HepG2 (cell line): ENCODE measurements at regions not wholly inside any gene's neighbourhood (a gene's known extent, or its start where the extent isn't known, plus 50 kb on each side); places are given as distances from the start of the nearest gene placed in this dataset.
A peak's percentile ranks its signal among the peaks of the same experiment; 100 is the strongest.

Experiments
- ATAC-seq: fragments of 200-7000 bp; cut with Tn5 transposase; 3 replicates; pipeline ENCODE4 v1.9.1; 2020; ENCODE audit warnings: mild to moderate bottlenecking, moderate library complexity
- BruUV-seq: library from RNA; stranded (reverse); fragments of 400-500 nt; replicated peaks from 2 replicates; lab custom pipeline; 2021; lab: Mats Ljungman, UMichigan
- CTCF ChIA-PET: fragments of 300-600 bp; formaldehyde crosslinking; extraction: SDS; loops from one replicate; lab custom pipeline; 2021; ENCODE audit warnings: low total read pairs, inconsistent platforms, low intra/inter-chr PET ratio; lab: Yijun Ruan, JAX
- POLR2A ChIA-PET: fragments of 350-600 bp; sonication (Branson Sonifier 250); formaldehyde crosslinking; loops from one replicate; lab custom pipeline; 2020; ENCODE audit warnings: antibody characterized with exemption, inconsistent platforms; lab: Yijun Ruan, JAX
- DNase-seq: peaks from one replicate; pipeline ENCODE4 v3.0.0-alpha.2; 2015; ENCODE audit warnings: low spot score
- FAIRE-seq: peaks from 3 replicates; lab custom pipeline; 2011; peaks lifted over from hg19 to GRCh38; lab: Jason Lieb, UNC
- H2AFZ ChIP-seq: one replicate; pipeline ENCODE4 v1.6.1; 2011; ENCODE audit warnings: low read length, inconsistent platforms
- H3K27ac ChIP-seq: fragments of 300-600 bp; 3 replicates; pipeline ENCODE4 v1.8.0; 2011; ENCODE audit warnings: mixed run types, mild to moderate bottlenecking, mixed read lengths, low read length, inconsistent platforms; ENCODE audit not compliant: insufficient read depth; ENCODE audit errors: extremely low read length
- H3K27me3 ChIP-seq, 2 experiments: fragments of 200-600 bp in 1 of 2; 2 replicates in 1 of 2; 3 replicates in 1 of 2; pipeline versions ENCODE4 v1.6.0 to v1.8.0; 2011; ENCODE audit warnings: low read length in 2 of 2, mild to moderate bottlenecking in 2 of 2, moderate library complexity in 2 of 2, inconsistent platforms in 1 of 2; ENCODE audit not compliant: insufficient read depth in 2 of 2, control insufficient read depth in 1 of 2
- H3K36me3 ChIP-seq, 2 experiments: fragments of 200-600 bp in 1 of 2; replicated peaks in 1 of 2; 2 replicates in 1 of 2; 3 replicates in 1 of 2; pipeline versions ENCODE4 v1.5.1 to v1.8.0; 2011; ENCODE audit warnings: low read length in 2 of 2, inconsistent platforms in 1 of 2; ENCODE audit not compliant: insufficient read depth in 2 of 2, control insufficient read depth in 1 of 2
- H3K4me1 ChIP-seq: 2 replicates; pipeline ENCODE4 v1.5.1; 2012; ENCODE audit warnings: low read length, inconsistent platforms; ENCODE audit not compliant: insufficient read depth
- H3K4me2 ChIP-seq: 2 replicates; pipeline ENCODE4 v1.6.0; 2011; ENCODE audit warnings: low read depth, low read length, inconsistent platforms
- H3K4me3 ChIP-seq, 3 experiments: fragments of 200-600 bp in 1 of 3; sonication (generic), shearing (Covaris generic) in 1 of 3; replicated peaks in 1 of 3; 2 replicates each; pipeline ENCODE4 v1.5.1; 2011 to 2016; ENCODE audit warnings: low read length in 3 of 3, inconsistent platforms in 2 of 3, low read depth in 2 of 3, mild to moderate bottlenecking in 2 of 3, control low read depth in 1 of 3, mixed read lengths in 1 of 3; ENCODE audit not compliant: insufficient read depth in 1 of 3
- H3K79me2 ChIP-seq: one replicate; pipeline ENCODE4 v1.6.1; 2011; ENCODE audit warnings: low read length, inconsistent platforms; ENCODE audit not compliant: insufficient read depth
- H3K9ac ChIP-seq: 2 replicates; pipeline ENCODE4 v1.6.0; 2011; ENCODE audit warnings: mild to moderate bottlenecking, low read depth, low read length, inconsistent platforms; ENCODE audit not compliant: insufficient read depth
- H3K9me3 ChIP-seq: 2 replicates; pipeline ENCODE4 v1.5.1; 2012; ENCODE audit warnings: mild to moderate bottlenecking, low read length
- H4K20me1 ChIP-seq: 2 replicates; pipeline ENCODE4 v1.6.0; 2011; ENCODE audit warnings: inconsistent platforms, mild to moderate bottlenecking, low read length, moderate library complexity; ENCODE audit not compliant: insufficient read depth
- EED ChIP-seq: sonication (generic); formaldehyde crosslinking; IDR thresholded peaks from 2 replicates; pipeline ENCODE4 v1.5.0; 2020; ENCODE audit warnings: mild to moderate bottlenecking, missing genetic modification reagents
- GATAD1 ChIP-seq: IDR thresholded peaks from 2 replicates; pipeline ENCODE4 v1.6.1; 2016; ENCODE audit warnings: missing genetic modification reagents, missing compliant biosample characterization
- HMG20B ChIP-seq: conservative IDR thresholded peaks from 2 replicates; pipeline ENCODE4 v1.6.1; 2016; ENCODE audit warnings: missing genetic modification reagents, missing compliant biosample characterization
- HOXA9 ChIP-seq: sonication (generic); formaldehyde crosslinking; IDR thresholded peaks from 2 replicates; pipeline ENCODE4 v1.8.1; 2022; ENCODE audit warnings: missing genetic modification reagents, mild to moderate bottlenecking, moderate library complexity, borderline replicate concordance
- IRF2 ChIP-seq: IDR thresholded peaks from 2 replicates; pipeline ENCODE4 v1.6.1; 2018; ENCODE audit warnings: missing genetic modification reagents, missing compliant biosample characterization
- KLF16 ChIP-seq, 2 experiments: sonication (generic) in 1 of 2; formaldehyde crosslinking in 1 of 2; IDR thresholded peaks; 2 replicates each; pipeline versions ENCODE4 v1.6.1 to v1.8.0; 2016 to 2023; ENCODE audit warnings: missing genetic modification reagents in 2 of 2, missing compliant biosample characterization in 1 of 2
- MXI1 ChIP-seq: IDR thresholded peaks from 3 replicates; pipeline ENCODE4 v1.6.1; 2012; ENCODE audit warnings: low read depth, low read length, inconsistent platforms, borderline replicate concordance
- NCOA1 ChIP-seq: sonication (generic); formaldehyde crosslinking; IDR thresholded peaks from 2 replicates; pipeline ENCODE4 v1.9.0; 2021; ENCODE audit warnings: missing genetic modification reagents
- SIX1 ChIP-seq: sonication (generic); formaldehyde crosslinking; IDR thresholded peaks from 2 replicates; pipeline ENCODE4 v1.4.0; 2020; ENCODE audit warnings: missing genetic modification reagents, borderline replicate concordance
- SMC3 ChIP-seq: IDR thresholded peaks from 2 replicates; pipeline ENCODE4 v1.6.1; 2011; ENCODE audit warnings: low read length, improper control_type of control experiment
- ZFP1 ChIP-seq: IDR thresholded peaks from 2 replicates; pipeline ENCODE4 v1.6.1; 2016
- ZIK1 ChIP-seq: sonication (generic); formaldehyde crosslinking; IDR thresholded peaks from 2 replicates; pipeline ENCODE4 v1.5.0; 2020; ENCODE audit warnings: mild to moderate bottlenecking, low read depth, missing genetic modification reagents, borderline replicate concordance
- ZNF737 ChIP-seq: sonication (generic); formaldehyde crosslinking; IDR thresholded peaks from 2 replicates; pipeline ENCODE4 v1.5.0; 2020; ENCODE audit warnings: missing genetic modification reagents, mild to moderate bottlenecking, borderline replicate concordance
- ZNF749 ChIP-seq: sonication (generic); formaldehyde crosslinking; IDR thresholded peaks from 2 replicates; pipeline ENCODE4 v1.8.0; 2022; ENCODE audit warnings: mild to moderate bottlenecking, missing genetic modification reagents, moderate library complexity, borderline replicate concordance
- ZSCAN29 ChIP-seq: sonication (generic); formaldehyde crosslinking; conservative IDR thresholded peaks from 2 replicates; pipeline ENCODE4 v1.4.0; 2020; ENCODE audit warnings: mild to moderate bottlenecking, missing genetic modification reagents
- WGBS: methylation state at CpG from one replicate; pipeline ENCODE4 v1.1.6; 2017; ENCODE audit warnings: low lambda C conversion rate; 5-methylcytosine and 5-hydroxymethylcytosine counted together
- in situ Hi-C: cut with HindIII; loops from 2 replicates; pipeline ENCODE4 v1.10.0; 2017; ENCODE audit warnings: low pct_unique_long_range_greater_than_20kb; ENCODE audit not compliant: extremely low pct_ligation_motif_present
- intact Hi-C: fragments of 100-400 bp; cut with micrococcal nuclease; formaldehyde crosslinking; loops from one replicate; pipeline ENCODE4 v1.10.0; 2022; ENCODE audit not compliant: unreplicated experiment
- TF ChIP-seq, protein P1 (sequence below): sonication (generic); formaldehyde crosslinking; IDR thresholded peaks from 2 replicates; pipeline ENCODE4 v1.5.0; 2020; ENCODE audit warnings: mild to moderate bottlenecking, missing genetic modification reagents, moderate library complexity
- TF ChIP-seq, protein P2 (sequence below), 2 experiments: IDR thresholded peaks; 2 replicates each; pipeline ENCODE4 v1.6.1; 2011 to 2012; ENCODE audit warnings: low read length in 2 of 2, borderline replicate concordance in 1 of 2, low read depth in 1 of 2, mild to moderate bottlenecking in 1 of 2, moderate library complexity in 1 of 2
- TF ChIP-seq, protein P3 (sequence below): sonication (generic); formaldehyde crosslinking; IDR thresholded peaks from 2 replicates; pipeline ENCODE4 v1.4.0; 2020; ENCODE audit warnings: missing genetic modification reagents

DNA sequence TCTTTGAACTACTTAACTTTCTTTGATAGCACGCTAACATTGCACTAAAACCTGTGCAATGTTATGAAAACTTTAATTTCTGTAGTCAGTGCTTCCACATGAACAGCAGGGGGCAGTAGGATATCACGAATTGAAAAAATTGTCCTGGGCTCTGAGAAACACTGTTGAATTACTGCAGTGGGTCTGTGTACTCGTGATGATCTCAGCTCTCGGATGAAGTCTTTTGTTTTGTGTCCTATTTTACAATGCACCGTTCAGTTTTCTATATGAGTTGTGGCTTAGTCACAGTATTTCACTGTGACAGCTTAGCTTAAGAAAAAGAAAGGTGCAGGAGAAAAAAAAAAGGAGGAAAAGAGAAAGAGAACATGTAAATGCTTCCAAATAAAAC is 141.3 kb upstream of the CCDC54 start:
- Histone ChIP-seq H2AFZ (peak overlapping the region; percentile 94), H3K9me3 (no peaks in the 10 kb centered on the region), H3K27ac (no peak overlapping the region), H3K4me1 (peaks cover 17% of the 10 kb centered on the region), H3K79me2 (no peaks in the 10 kb centered on the region), H3K36me3 (no peaks in the 10 kb centered on the region), H3K27me3 (peaks cover 1 to 11% of the 10 kb centered on the region in 2 experiments; a peak in 3 of 5 replicates), H3K9ac (peak overlapping the region; percentile 56; the same call in 1 of the 2 replicates), H3K4me2 (peak overlapping the region; percentile 90), H4K20me1 (no peaks in the 10 kb centered on the region), H3K4me3 (peak overlapping the region; percentile 47 to 70 (median 60); a peak in 5 of 6 replicates)
- in situ Hi-C loops (loop anchor here (10.0 to 25.0 kb wide), 3 partner anchors 189 to 601 kb away; no protein-coding TSS in a partner anchor), intact Hi-C loops (loop anchor here (1.0 to 10.0 kb wide), 7 partner anchors 185 to 1171 kb away; no protein-coding TSS in a partner anchor)
- DNase-seq (peak; percentile 66), ATAC-seq (peak; percentile 86), FAIRE-seq (peak; percentile 82)
- POLR2A ChIA-PET = no interaction called here
- BruUV-seq = no TSS peak
- CTCF ChIA-PET = interaction anchor here (0.7 to 1.7 kb wide), 9 partner anchors 36 to 1316 kb away, joined by 3 to 10 read pairs (median 5); no protein-coding TSS in a partner anchor
- WGBS = 3% methylated on average over 5 of the region's 5 CpGs
- 0 out of 4 replicates have a peak, but pooled peaks of 1 of the 2 experiments have one; percentile 34 for TF ChIP-seq KLF16 (CRISPR knock-in tag; IDR thresholded peaks at IDR 0.05)
- TF ChIP-seq ZNF749 (CRISPR knock-in tag) = no peak
- TF ChIP-seq SMC3 = peak; percentile 76
- TF ChIP-seq, protein P1, sequence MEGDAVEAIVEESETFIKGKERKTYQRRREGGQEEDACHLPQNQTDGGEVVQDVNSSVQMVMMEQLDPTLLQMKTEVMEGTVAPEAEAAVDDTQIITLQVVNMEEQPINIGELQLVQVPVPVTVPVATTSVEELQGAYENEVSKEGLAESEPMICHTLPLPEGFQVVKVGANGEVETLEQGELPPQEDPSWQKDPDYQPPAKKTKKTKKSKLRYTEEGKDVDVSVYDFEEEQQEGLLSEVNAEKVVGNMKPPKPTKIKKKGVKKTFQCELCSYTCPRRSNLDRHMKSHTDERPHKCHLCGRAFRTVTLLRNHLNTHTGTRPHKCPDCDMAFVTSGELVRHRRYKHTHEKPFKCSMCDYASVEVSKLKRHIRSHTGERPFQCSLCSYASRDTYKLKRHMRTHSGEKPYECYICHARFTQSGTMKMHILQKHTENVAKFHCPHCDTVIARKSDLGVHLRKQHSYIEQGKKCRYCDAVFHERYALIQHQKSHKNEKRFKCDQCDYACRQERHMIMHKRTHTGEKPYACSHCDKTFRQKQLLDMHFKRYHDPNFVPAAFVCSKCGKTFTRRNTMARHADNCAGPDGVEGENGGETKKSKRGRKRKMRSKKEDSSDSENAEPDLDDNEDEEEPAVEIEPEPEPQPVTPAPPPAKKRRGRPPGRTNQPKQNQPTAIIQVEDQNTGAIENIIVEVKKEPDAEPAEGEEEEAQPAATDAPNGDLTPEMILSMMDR = peak; percentile 84
- TF ChIP-seq MXI1 = 0 out of 3 replicates have a peak, but pooled peaks have one; percentile 37
- no peak for TF ChIP-seq ZFP1 (CRISPR knock-in tag)
- no peak for TF ChIP-seq ZIK1
- TF ChIP-seq, protein P2, sequence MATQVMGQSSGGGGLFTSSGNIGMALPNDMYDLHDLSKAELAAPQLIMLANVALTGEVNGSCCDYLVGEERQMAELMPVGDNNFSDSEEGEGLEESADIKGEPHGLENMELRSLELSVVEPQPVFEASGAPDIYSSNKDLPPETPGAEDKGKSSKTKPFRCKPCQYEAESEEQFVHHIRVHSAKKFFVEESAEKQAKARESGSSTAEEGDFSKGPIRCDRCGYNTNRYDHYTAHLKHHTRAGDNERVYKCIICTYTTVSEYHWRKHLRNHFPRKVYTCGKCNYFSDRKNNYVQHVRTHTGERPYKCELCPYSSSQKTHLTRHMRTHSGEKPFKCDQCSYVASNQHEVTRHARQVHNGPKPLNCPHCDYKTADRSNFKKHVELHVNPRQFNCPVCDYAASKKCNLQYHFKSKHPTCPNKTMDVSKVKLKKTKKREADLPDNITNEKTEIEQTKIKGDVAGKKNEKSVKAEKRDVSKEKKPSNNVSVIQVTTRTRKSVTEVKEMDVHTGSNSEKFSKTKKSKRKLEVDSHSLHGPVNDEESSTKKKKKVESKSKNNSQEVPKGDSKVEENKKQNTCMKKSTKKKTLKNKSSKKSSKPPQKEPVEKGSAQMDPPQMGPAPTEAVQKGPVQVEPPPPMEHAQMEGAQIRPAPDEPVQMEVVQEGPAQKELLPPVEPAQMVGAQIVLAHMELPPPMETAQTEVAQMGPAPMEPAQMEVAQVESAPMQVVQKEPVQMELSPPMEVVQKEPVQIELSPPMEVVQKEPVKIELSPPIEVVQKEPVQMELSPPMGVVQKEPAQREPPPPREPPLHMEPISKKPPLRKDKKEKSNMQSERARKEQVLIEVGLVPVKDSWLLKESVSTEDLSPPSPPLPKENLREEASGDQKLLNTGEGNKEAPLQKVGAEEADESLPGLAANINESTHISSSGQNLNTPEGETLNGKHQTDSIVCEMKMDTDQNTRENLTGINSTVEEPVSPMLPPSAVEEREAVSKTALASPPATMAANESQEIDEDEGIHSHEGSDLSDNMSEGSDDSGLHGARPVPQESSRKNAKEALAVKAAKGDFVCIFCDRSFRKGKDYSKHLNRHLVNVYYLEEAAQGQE (IDR thresholded peaks at IDR 0.05; ENCODE audit: borderline replicate concordance in 1 of 2, low read depth in 1 of 2, low read length in 2 of 2) = no peak
- no peak for TF ChIP-seq EED
- no peak for TF ChIP-seq NCOA1 (CRISPR knock-in tag)
- TF ChIP-seq SIX1 = no peak
- 0 out of 2 replicates have a peak, but pooled peaks have one; percentile 26 for TF ChIP-seq GATAD1
- TF ChIP-seq, protein P3, sequence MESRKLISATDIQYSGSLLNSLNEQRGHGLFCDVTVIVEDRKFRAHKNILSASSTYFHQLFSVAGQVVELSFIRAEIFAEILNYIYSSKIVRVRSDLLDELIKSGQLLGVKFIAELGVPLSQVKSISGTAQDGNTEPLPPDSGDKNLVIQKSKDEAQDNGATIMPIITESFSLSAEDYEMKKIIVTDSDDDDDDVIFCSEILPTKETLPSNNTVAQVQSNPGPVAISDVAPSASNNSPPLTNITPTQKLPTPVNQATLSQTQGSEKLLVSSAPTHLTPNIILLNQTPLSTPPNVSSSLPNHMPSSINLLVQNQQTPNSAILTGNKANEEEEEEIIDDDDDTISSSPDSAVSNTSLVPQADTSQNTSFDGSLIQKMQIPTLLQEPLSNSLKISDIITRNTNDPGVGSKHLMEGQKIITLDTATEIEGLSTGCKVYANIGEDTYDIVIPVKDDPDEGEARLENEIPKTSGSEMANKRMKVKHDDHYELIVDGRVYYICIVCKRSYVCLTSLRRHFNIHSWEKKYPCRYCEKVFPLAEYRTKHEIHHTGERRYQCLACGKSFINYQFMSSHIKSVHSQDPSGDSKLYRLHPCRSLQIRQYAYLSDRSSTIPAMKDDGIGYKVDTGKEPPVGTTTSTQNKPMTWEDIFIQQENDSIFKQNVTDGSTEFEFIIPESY (CRISPR knock-in tag) = no peak
- TF ChIP-seq HOXA9 (CRISPR knock-in tag) = no peak
- TF ChIP-seq ZSCAN29 (CRISPR knock-in tag) = peak; percentile 85; the same call in 1 of the 2 replicates
- 0 out of 2 replicates have a peak, but pooled peaks have one; percentile 13 for TF ChIP-seq IRF2 (CRISPR knock-in tag)
- no peak for TF ChIP-seq HMG20B (CRISPR knock-in tag)
- no peak for TF ChIP-seq ZNF737 (CRISPR knock-in tag)
